H1 (cell line): ENCODE measurements at regions not wholly inside any gene's neighbourhood (a gene's known extent, or its start where the extent isn't known, plus 50 kb on each side); places are given as distances from the start of the nearest gene placed in this dataset.

Experiments used
- CTCF ChIA-PET: fragments of 300-600 bp; sonication (Branson Sonifier 250); formaldehyde crosslinking; loops from one replicate; lab custom pipeline; 2021; ENCODE audit not compliant: partially characterized antibody; lab: Charles Lee
- POLR2A ChIA-PET: fragments of 300-600 bp; sonication (Branson Sonifier 250); formaldehyde crosslinking; loops from one replicate; lab custom pipeline; 2021; ENCODE audit warnings: inconsistent platforms; ENCODE audit not compliant: partially characterized antibody; lab: Charles Lee
- DNase-seq, 2 experiments: peaks; one replicate each; pipeline versions ENCODE4 v3.0.0 to v3.0.0-alpha.2; 2010 to 2022; ENCODE audit warnings: low spot score in 2 of 2, low read depth in 1 of 2, mixed read lengths in 1 of 2
- FAIRE-seq: peaks from 2 replicates; lab custom pipeline; 2011; peaks lifted over from hg19 to GRCh38; lab: Jason Lieb, UNC
- H2AFZ ChIP-seq: 2 replicates; pipeline ENCODE4 v1.8.1; 2012; ENCODE audit warnings: low read length, inconsistent platforms
- H2AK5ac ChIP-seq: 2 replicates; pipeline ENCODE4 v1.6.1; 2013; ENCODE audit warnings: low read depth, low read length
- H2BK120ac ChIP-seq: replicated peaks from 2 replicates; pipeline ENCODE3; 2013; ENCODE audit warnings: low read depth, low read length, inconsistent platforms
- H2BK12ac ChIP-seq: 2 replicates; pipeline ENCODE4 v1.6.1; 2013; ENCODE audit warnings: low read depth, low read length
- H2BK15ac ChIP-seq: 2 replicates; pipeline ENCODE4 v1.6.1; 2013; ENCODE audit warnings: low read length
- H2BK20ac ChIP-seq: 2 replicates; pipeline ENCODE4 v1.6.1; 2013; ENCODE audit warnings: low read length
- H2BK5ac ChIP-seq: 2 replicates; pipeline ENCODE4 v1.6.1; 2013; ENCODE audit warnings: low read depth, low read length
- H3K14ac ChIP-seq: 2 replicates; pipeline ENCODE4 v1.6.1; 2013; ENCODE audit warnings: inconsistent platforms; ENCODE audit not compliant: insufficient read length
- H3K18ac ChIP-seq: 2 replicates; pipeline ENCODE4 v1.6.1; 2013; ENCODE audit warnings: low read length; ENCODE audit errors: extremely low read depth
- H3K23ac ChIP-seq: 2 replicates; pipeline ENCODE4 v1.6.1; 2013; ENCODE audit warnings: inconsistent platforms; ENCODE audit not compliant: insufficient read length
- H3K23me2 ChIP-seq: 2 replicates; pipeline ENCODE4 v1.6.1; 2013; ENCODE audit warnings: low read depth, low read length
- H3K27ac ChIP-seq: 2 replicates; pipeline ENCODE4 v1.6.1; 2011; ENCODE audit warnings: low read depth, low read length, inconsistent platforms
- H3K27me3 ChIP-seq, 4 experiments: replicated peaks in 1 of 4; 1 replicate in 1 of 4; 2 replicates in 3 of 4; pipeline versions ENCODE4 v1.6.1 to v1.8.1; 2011 to 2013; ENCODE audit warnings: low read length in 3 of 4, mild to moderate bottlenecking in 3 of 4, inconsistent platforms in 2 of 4, mixed read lengths in 2 of 4, moderate library complexity in 1 of 4; ENCODE audit not compliant: control insufficient read depth in 3 of 4, insufficient read depth in 3 of 4; ENCODE audit errors: extremely low read depth in 1 of 4
- H3K36me3 ChIP-seq, 4 experiments: 2 replicates each; pipeline versions ENCODE4 v1.6.1 to v1.8.1; 2011 to 2013; ENCODE audit warnings: mild to moderate bottlenecking in 4 of 4, low read length in 3 of 4, moderate library complexity in 2 of 4, control low read depth in 1 of 4, inconsistent platforms in 1 of 4; ENCODE audit not compliant: insufficient read depth in 4 of 4, control insufficient read depth in 2 of 4
- H3K4ac ChIP-seq: replicated peaks from 2 replicates; pipeline ENCODE3; 2013; ENCODE audit warnings: low read length, low read depth, mixed read lengths, inconsistent platforms; ENCODE audit not compliant: insufficient read length
- H3K4me1 ChIP-seq, 4 experiments: replicated peaks in 1 of 4; 1 replicate in 1 of 4; 2 replicates in 3 of 4; pipeline versions ENCODE4 v1.6.1 to v1.8.1; 2011 to 2013; ENCODE audit warnings: low read length in 3 of 4, inconsistent platforms in 2 of 4, mixed read lengths in 1 of 4; ENCODE audit not compliant: insufficient read depth in 4 of 4, control insufficient read depth in 3 of 4
- H3K4me2 ChIP-seq, 2 experiments: 2 replicates each; pipeline versions ENCODE4 v1.6.1 to v1.8.1; 2011 to 2013; ENCODE audit warnings: low read depth in 2 of 2, low read length in 2 of 2, control low read depth in 1 of 2, inconsistent platforms in 1 of 2, mild to moderate bottlenecking in 1 of 2; ENCODE audit not compliant: insufficient read depth in 1 of 2
- H3K4me3 ChIP-seq, 4 experiments: fragments of 200-600, 300-600 bp in 1 of 4; sonication (generic), shearing (Covaris generic), sonication (Bioruptor Twin) in 1 of 4; 2 replicates each; pipeline versions ENCODE4 v1.5.1 to v1.8.1; 2011 to 2016; ENCODE audit warnings: low read length in 4 of 4, low read depth in 3 of 4, control low read depth in 2 of 4, inconsistent platforms in 2 of 4, mild to moderate bottlenecking in 2 of 4, mixed read lengths in 1 of 4, moderate library complexity in 1 of 4; ENCODE audit not compliant: insufficient read depth in 2 of 4; ENCODE audit errors: extremely low read depth in 1 of 4
- H3K56ac ChIP-seq: replicated peaks from 2 replicates; pipeline ENCODE3; 2013; ENCODE audit warnings: low read depth, mild to moderate bottlenecking, mixed read lengths, low read length, inconsistent platforms; ENCODE audit not compliant: insufficient read length
- H3K79me1 ChIP-seq: 2 replicates; pipeline ENCODE4 v1.6.1; 2013; ENCODE audit warnings: low read depth, low read length, control low read depth
- H3K79me2 ChIP-seq, 2 experiments: 2 replicates each; pipeline versions ENCODE4 v1.6.1 to v1.8.1; 2012 to 2013; ENCODE audit warnings: low read length in 2 of 2, mild to moderate bottlenecking in 2 of 2, inconsistent platforms in 1 of 2; ENCODE audit not compliant: insufficient read depth in 2 of 2, control insufficient read depth in 1 of 2
- H3K9ac ChIP-seq, 4 experiments: replicated peaks in 1 of 4; 1 replicate in 1 of 4; 2 replicates in 3 of 4; pipeline versions ENCODE4 v1.6.1 to v1.8.1; 2011 to 2013; ENCODE audit warnings: low read depth in 3 of 4, low read length in 3 of 4, control low read depth in 2 of 4, mild to moderate bottlenecking in 2 of 4, moderate library complexity in 2 of 4, inconsistent platforms in 1 of 4; ENCODE audit errors: extremely low read depth in 1 of 4
- H3K9me3 ChIP-seq, 2 experiments: 2 replicates each; pipeline versions ENCODE4 v1.6.1 to v1.8.1; 2012 to 2013; ENCODE audit warnings: mild to moderate bottlenecking in 2 of 2, moderate library complexity in 2 of 2, control low read depth in 1 of 2, inconsistent platforms in 1 of 2, low read depth in 1 of 2, low read length in 1 of 2, mixed read lengths in 1 of 2; ENCODE audit not compliant: insufficient read depth in 2 of 2
- H4K20me1 ChIP-seq, 2 experiments: replicated peaks in 1 of 2; 2 replicates each; pipeline versions ENCODE3 to v1.8.1; 2011 to 2013; ENCODE audit warnings: inconsistent platforms in 2 of 2, low read length in 2 of 2, mild to moderate bottlenecking in 1 of 2; ENCODE audit not compliant: insufficient read depth in 2 of 2, control insufficient read depth in 1 of 2
- H4K5ac ChIP-seq: 2 replicates; pipeline ENCODE4 v1.6.1; 2013; ENCODE audit warnings: low read length, low read depth, mixed read lengths, inconsistent platforms; ENCODE audit not compliant: insufficient read length
- H4K8ac ChIP-seq: 2 replicates; pipeline ENCODE4 v1.8.0; 2013; ENCODE audit warnings: mild to moderate bottlenecking, moderate library complexity, low read length, inconsistent platforms; ENCODE audit not compliant: insufficient read depth; ENCODE audit errors: extremely low read depth
- H4K91ac ChIP-seq: replicated peaks from 2 replicates; pipeline ENCODE3; 2013; ENCODE audit warnings: low read length, mixed read lengths, inconsistent platforms; ENCODE audit not compliant: insufficient read length
- ATF2 ChIP-seq: IDR thresholded peaks from 2 replicates; pipeline ENCODE4 v1.6.1; 2012; ENCODE audit warnings: low read length, inconsistent platforms
- CHD1 ChIP-seq: IDR thresholded peaks from 2 replicates; pipeline ENCODE4 v1.6.1; 2012; ENCODE audit warnings: low read depth, low read length, improper control_type of control experiment
- E2F6 ChIP-seq: IDR thresholded peaks from 2 replicates; pipeline ENCODE4 v1.6.1; 2012; ENCODE audit warnings: inconsistent platforms
- HDAC6 ChIP-seq: IDR thresholded peaks from one replicate; pipeline ENCODE4 v1.7.1; 2012; ENCODE audit warnings: low read depth, mild to moderate bottlenecking, inconsistent platforms, low read length, moderate library complexity
- JUN ChIP-seq: IDR thresholded peaks from 2 replicates; pipeline ENCODE4 v1.6.1; 2011; ENCODE audit warnings: low read depth, mild to moderate bottlenecking, improper control_type of control experiment, low read length
- RXRA ChIP-seq: IDR thresholded peaks from 2 replicates; pipeline ENCODE4 v1.6.1; 2011; ENCODE audit warnings: low read depth, mild to moderate bottlenecking, low read length, moderate library complexity; ENCODE audit not compliant: insufficient read depth
- SUZ12 ChIP-seq: fragments of 200-600 bp; sonication (generic); IDR thresholded peaks from 2 replicates; pipeline ENCODE4 v1.6.1; 2012; ENCODE audit warnings: mild to moderate bottlenecking, inconsistent platforms, low read length, moderate library complexity, mixed read lengths
- USF2 ChIP-seq: IDR thresholded peaks from 2 replicates; pipeline ENCODE4 v1.6.1; 2011; ENCODE audit warnings: low read length, improper control_type of control experiment
- WGBS, 2 experiments: shearing (Covaris generic) in 1 of 2; methylation state at CpG; one replicate each; pipeline versions ENCODE4 v1.1.6 to v1.1.7; 2013 to 2015; ENCODE audit warnings: low lambda C conversion rate in 2 of 2, mixed read lengths in 2 of 2, inconsistent platforms in 1 of 2, low coverage in 1 of 2, missing lambda C conversion rate in 1 of 2; ENCODE audit not compliant: insufficient replicate concordance in 2 of 2, insufficient coverage in 1 of 2, insufficient read length in 1 of 2; ENCODE audit errors: extremely low coverage in 1 of 2, missing lambda C conversion rate in 1 of 2; 5-methylcytosine and 5-hydroxymethylcytosine counted together

- H4K91ac ChIP-seq = no peak overlapping the region
- H3K36me3 ChIP-seq = no peaks in the 10 kb centered on the region
- no peak overlapping the region for H2AK5ac ChIP-seq
- H4K8ac ChIP-seq = no peak overlapping the region
- no peaks in the 10 kb centered on the region for H3K9me3 ChIP-seq
- H3K23me2 ChIP-seq = no peaks in the 10 kb centered on the region
- H4K5ac ChIP-seq = no peak overlapping the region
- no peak overlapping the region for H3K27ac ChIP-seq
- H3K79me1 ChIP-seq = no peaks in the 10 kb centered on the region
- peaks cover 9 to 27% (median 16%) of the 10 kb centered on the region in 4 experiments for H3K4me1 ChIP-seq
- no peaks in the 10 kb centered on the region for H4K20me1 ChIP-seq
- no peak overlapping the region for H2BK15ac ChIP-seq
- H2BK20ac ChIP-seq = peak overlapping the region; percentile 36; the same call in 1 of the 2 replicates
- no peak overlapping the region for H2BK5ac ChIP-seq
- 0 out of 2 replicates have a peak overlapping the region, but pooled peaks have one; percentile 51 for H2BK12ac ChIP-seq
- no peak for FAIRE-seq
- no peak overlapping the region for H3K56ac ChIP-seq
- no peak overlapping the region for H3K14ac ChIP-seq
- H3K4ac ChIP-seq = no peak overlapping the region
- no peak for DNase-seq
- CTCF ChIA-PET = interaction anchor here (1.2 to 4.0 kb wide), 3 partner anchors 15 to 32 kb away, joined by 3 to 20 read pairs (median 4); no protein-coding TSS in a partner anchor
- no peak overlapping the region for H3K4me2 ChIP-seq
- POLR2A ChIA-PET = no interaction called here
- WGBS, 2 experiments = 82% methylated on average over 6 of the region's 6 CpGs; no CpG with 5 or more reads in 1 of the 2 experiments
- H2AFZ ChIP-seq = no peak overlapping the region
- H3K79me2 ChIP-seq = no peaks in the 10 kb centered on the region
- TF ChIP-seq HDAC6 (no peak), CHD1 (no peak), E2F6 (no peak), ATF2 (no peak), RXRA (no peak), USF2 (no peak), JUN (no peak), SUZ12 (no peak)
- TF ChIP-seq, all 59 proteins: peak for 0
- H3K4me3 ChIP-seq = no peak overlapping the region
- H3K27me3 ChIP-seq = no peaks in the 10 kb centered on the region
- H3K18ac ChIP-seq = 0 out of 2 replicates have a peak overlapping the region, but pooled peaks have one; percentile 9
- H2BK120ac ChIP-seq = no peak overlapping the region
- no peak overlapping the region for H3K23ac ChIP-seq
- H3K9ac ChIP-seq = no peak overlapping the region
These were observed 144.9 kb downstream of the TFAP2A start for GRCh38 chr6:10269814-10270472.
